ENCODE measurements at regions not wholly inside any gene's neighbourhood (a gene's known extent, or its start where the extent isn't known, plus 50 kb on each side); places are given as distances from the start of the nearest gene placed in this dataset.

DNA sequence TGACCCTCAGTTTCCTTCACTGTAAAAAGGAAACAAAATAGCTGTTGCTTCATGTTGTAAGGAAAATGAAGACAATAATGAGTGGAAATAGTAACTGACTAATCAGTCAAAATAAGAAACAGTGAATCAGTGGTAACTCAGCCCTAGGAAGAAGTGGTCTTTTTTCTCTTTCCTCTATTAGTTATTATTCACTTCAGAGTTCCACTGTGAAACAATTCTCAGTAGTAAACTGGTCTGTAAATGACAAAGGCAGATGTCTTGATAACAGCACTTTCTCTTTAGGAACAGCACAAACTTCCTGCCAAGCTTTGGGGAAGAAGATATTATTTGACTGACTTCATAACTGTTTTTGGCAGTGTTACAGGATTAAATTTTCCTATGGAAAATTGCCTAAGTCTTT is 600.5 kb upstream of the KLHL1 start:
- Mint-ChIP-seq H3K9me3 (ENCODE audit: low read depth, unreplicated experiment) (no peaks in the 10 kb centered on the region), H3K36me3 (ENCODE audit: insufficient read depth, unreplicated experiment) (no peaks in the 10 kb centered on the region), H3K27me3 (ENCODE audit: unreplicated experiment) (no peaks in the 10 kb centered on the region), H3K4me1 (ENCODE audit: low read depth, unreplicated experiment) (no peaks in the 10 kb centered on the region), H3K27ac (ENCODE audit: unreplicated experiment) (no peak overlapping the region), H3K4me3 (ENCODE audit: low read depth, unreplicated experiment) (no peak overlapping the region)
- DNase-seq: no peak
- CTCF ChIA-PET: no interaction called here
- TF ChIP-seq, protein P1, sequence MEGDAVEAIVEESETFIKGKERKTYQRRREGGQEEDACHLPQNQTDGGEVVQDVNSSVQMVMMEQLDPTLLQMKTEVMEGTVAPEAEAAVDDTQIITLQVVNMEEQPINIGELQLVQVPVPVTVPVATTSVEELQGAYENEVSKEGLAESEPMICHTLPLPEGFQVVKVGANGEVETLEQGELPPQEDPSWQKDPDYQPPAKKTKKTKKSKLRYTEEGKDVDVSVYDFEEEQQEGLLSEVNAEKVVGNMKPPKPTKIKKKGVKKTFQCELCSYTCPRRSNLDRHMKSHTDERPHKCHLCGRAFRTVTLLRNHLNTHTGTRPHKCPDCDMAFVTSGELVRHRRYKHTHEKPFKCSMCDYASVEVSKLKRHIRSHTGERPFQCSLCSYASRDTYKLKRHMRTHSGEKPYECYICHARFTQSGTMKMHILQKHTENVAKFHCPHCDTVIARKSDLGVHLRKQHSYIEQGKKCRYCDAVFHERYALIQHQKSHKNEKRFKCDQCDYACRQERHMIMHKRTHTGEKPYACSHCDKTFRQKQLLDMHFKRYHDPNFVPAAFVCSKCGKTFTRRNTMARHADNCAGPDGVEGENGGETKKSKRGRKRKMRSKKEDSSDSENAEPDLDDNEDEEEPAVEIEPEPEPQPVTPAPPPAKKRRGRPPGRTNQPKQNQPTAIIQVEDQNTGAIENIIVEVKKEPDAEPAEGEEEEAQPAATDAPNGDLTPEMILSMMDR (IDR thresholded peaks at IDR 0.05; ENCODE audit: unreplicated experiment): no peak
- BruUV-seq (replicated peaks): no TSS peak
- intact Hi-C loops (cut with micrococcal nuclease; ENCODE audit: unreplicated experiment): no loop called here

DNA sequence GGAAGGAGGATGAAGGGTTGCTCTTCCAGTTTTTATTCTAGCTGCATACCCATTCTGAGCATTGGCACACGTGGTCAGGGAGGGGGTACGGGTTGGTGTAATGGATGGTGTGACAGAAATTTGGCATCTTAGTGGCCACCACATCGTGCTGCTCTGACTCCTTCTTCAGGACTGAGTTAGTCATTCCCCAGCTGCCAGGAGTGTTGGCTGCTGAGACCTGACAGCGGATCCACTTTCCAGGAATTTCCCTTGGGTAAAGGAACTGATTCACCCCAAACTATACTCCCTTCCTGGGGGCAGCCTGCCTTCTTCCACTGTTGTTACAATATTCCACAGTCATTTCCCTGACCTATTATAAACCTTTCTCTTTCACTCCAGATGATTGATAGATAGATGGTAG is 595.5 kb upstream of the KLHL1 start:
- DNase-seq: no peak
- no TSS peak for BruUV-seq (replicated peaks)
- TF ChIP-seq, protein P1 (IDR thresholded peaks at IDR 0.05; ENCODE audit: unreplicated experiment): no peak
- Mint-ChIP-seq H3K27me3 (ENCODE audit: unreplicated experiment) (no peaks in the 10 kb centered on the region), H3K36me3 (ENCODE audit: insufficient read depth, unreplicated experiment) (no peaks in the 10 kb centered on the region), H3K4me1 (ENCODE audit: low read depth, unreplicated experiment) (no peaks in the 10 kb centered on the region), H3K4me3 (ENCODE audit: low read depth, unreplicated experiment) (no peak overlapping the region), H3K9me3 (ENCODE audit: low read depth, unreplicated experiment) (no peaks in the 10 kb centered on the region), H3K27ac (ENCODE audit: unreplicated experiment) (no peak overlapping the region)
- CTCF ChIA-PET: no interaction called here
- intact Hi-C loops (cut with micrococcal nuclease; ENCODE audit: unreplicated experiment): no loop called here

DNA sequence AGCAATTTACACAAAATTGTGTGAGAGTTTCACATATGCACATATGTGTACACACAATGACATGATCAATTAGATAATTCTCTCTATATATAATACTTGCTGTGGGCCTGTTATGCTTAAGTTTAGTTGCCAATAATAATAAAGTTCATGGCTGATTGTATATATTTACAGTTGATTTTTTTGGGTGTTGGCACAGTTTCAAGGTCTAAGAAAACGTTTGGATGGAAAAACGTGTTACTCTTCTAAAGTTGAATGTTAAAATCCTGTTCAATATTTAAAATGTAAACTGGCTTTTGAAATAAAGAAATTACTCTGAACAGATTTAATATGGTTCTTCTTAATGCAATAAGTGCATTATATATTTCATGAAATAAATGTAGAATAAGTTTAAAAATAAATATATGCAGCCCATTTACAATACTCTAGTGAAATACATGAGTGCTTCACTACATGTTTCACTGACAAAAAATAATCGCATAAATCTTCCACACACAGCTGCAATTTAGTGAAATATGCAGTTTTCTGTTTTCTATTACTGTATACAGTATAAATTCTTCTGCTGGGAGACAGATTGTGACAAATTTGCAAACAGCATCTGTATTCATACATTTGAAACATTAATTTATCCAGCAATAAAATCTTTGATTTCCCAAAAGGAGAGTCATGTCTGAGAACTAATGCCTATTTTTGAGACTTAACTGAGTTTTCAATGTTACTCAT is 586.9 kb upstream of the KLHL1 start:
- DNase-seq: no peak
- intact Hi-C loops (cut with micrococcal nuclease; ENCODE audit: unreplicated experiment): no loop called here
- CTCF ChIA-PET: interaction anchor here (0.6 kb wide), 1 partner anchor 193 kb away, joined by 3 read pairs; no protein-coding TSS in a partner anchor
- Mint-ChIP-seq H3K9me3 (ENCODE audit: low read depth, unreplicated experiment) (no peaks in the 10 kb centered on the region), H3K27ac (ENCODE audit: unreplicated experiment) (no peak overlapping the region), H3K4me1 (ENCODE audit: low read depth, unreplicated experiment) (no peaks in the 10 kb centered on the region), H3K27me3 (ENCODE audit: unreplicated experiment) (no peaks in the 10 kb centered on the region), H3K4me3 (ENCODE audit: low read depth, unreplicated experiment) (no peak overlapping the region), H3K36me3 (ENCODE audit: insufficient read depth, unreplicated experiment) (no peaks in the 10 kb centered on the region)
- TF ChIP-seq, protein P1 (IDR thresholded peaks at IDR 0.05; ENCODE audit: unreplicated experiment): no peak
- no TSS peak for BruUV-seq (replicated peaks)

DNA sequence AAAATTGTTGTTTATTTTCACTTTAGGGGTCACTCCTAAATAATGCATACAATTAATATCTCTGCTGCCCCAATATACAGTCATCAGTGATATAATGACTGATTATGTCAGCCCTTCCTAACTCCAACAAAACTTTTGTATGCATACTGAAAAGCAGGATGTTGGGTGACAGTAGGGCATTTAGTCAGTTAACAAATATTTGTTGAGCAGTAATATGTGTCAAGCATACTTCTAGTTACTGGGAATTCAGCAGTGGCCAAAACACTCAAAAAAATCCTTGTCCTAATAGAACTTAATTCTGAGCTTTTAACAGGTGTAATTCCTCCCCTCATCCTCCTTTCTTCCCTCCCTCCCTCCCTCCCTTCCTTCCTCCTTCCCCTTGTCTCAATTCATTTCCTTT is 560.7 kb upstream of the KLHL1 start:
- CTCF ChIA-PET: no interaction called here
- intact Hi-C loops (cut with micrococcal nuclease; ENCODE audit: unreplicated experiment): no loop called here
- Mint-ChIP-seq H3K27ac (ENCODE audit: unreplicated experiment) (no peak overlapping the region), H3K9me3 (ENCODE audit: low read depth, unreplicated experiment) (no peaks in the 10 kb centered on the region), H3K27me3 (ENCODE audit: unreplicated experiment) (no peaks in the 10 kb centered on the region), H3K4me3 (ENCODE audit: low read depth, unreplicated experiment) (no peak overlapping the region), H3K36me3 (ENCODE audit: insufficient read depth, unreplicated experiment) (no peaks in the 10 kb centered on the region), H3K4me1 (ENCODE audit: low read depth, unreplicated experiment) (no peaks in the 10 kb centered on the region)
- BruUV-seq (replicated peaks): no TSS peak
- DNase-seq: no peak
- TF ChIP-seq, protein P1 (IDR thresholded peaks at IDR 0.05; ENCODE audit: unreplicated experiment): no peak

All from Calu3 (cell line).